Neural crest cell (in vitro differentiated cells): ENCODE measurements at regions not wholly inside any gene's neighbourhood (a gene's known extent, or its start where the extent isn't known, plus 50 kb on each side); places are given as distances from the start of the nearest gene placed in this dataset.

Experiments
- DNase-seq: peaks from one replicate; pipeline ENCODE4 v3.0.0; 2021; ENCODE audit warnings: low read depth, mixed read lengths, low spot score
- H3K27ac Mint-ChIP-seq: one replicate; pipeline ENCODE4 v1.8.0; 2021; ENCODE audit warnings: mild to moderate bottlenecking, mixed read lengths; ENCODE audit not compliant: unreplicated experiment
- H3K27me3 Mint-ChIP-seq: 2 replicates; pipeline ENCODE4 v1.8.0; 2021; ENCODE audit warnings: low read depth, mild to moderate bottlenecking, mixed read lengths
- H3K36me3 Mint-ChIP-seq: 2 replicates; pipeline ENCODE4 v1.8.0; 2021; ENCODE audit warnings: low read depth, mild to moderate bottlenecking, mixed read lengths
- H3K4me1 Mint-ChIP-seq: 2 replicates; pipeline ENCODE4 v1.8.0; 2021; ENCODE audit warnings: mixed read lengths
- H3K4me3 Mint-ChIP-seq: one replicate; pipeline ENCODE4 v1.8.0; 2021; ENCODE audit warnings: mild to moderate bottlenecking, mixed read lengths
- H3K9me3 Mint-ChIP-seq: 2 replicates; pipeline ENCODE4 v1.8.0; 2021; ENCODE audit warnings: mixed read lengths
- TF ChIP-seq, protein P1 (sequence below): fragments of 200-600 bp; sonication (generic); conservative IDR thresholded peaks from 2 replicates; pipeline ENCODE4 v1.5.0; 2021; ENCODE audit warnings: antibody characterized with exemption, mild to moderate bottlenecking

DNA sequence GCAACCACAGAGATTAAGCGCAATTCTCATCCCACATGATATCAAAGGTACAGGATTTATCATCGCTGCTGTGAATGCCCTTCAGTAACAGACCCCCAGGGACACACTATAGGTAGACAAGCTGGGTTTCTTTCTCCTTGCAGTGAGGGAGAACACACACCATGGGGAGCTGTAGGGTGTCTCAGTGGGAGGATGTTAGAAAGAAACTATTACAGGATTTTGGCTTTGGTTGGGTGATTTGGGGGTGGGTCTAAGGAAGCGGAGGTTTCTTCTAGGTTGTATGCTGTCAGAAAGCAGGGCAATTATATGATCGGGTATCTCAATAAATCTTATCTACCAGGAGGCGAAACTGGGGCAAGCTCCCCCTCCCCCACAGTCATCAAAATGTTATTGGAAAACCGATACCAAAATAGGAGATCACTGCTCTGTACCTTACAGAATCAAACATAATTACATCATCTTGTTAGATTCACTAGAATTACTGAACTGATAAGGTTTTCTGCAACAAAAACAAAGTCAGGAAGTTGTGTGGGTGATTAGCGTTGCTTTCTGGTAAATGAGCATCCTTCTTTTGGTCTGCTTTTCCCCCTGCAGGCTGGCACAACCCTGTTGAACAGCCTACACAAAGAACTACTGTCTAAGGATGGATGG is 209.7 kb downstream of the TEX36 start:
- H3K9me3 Mint-ChIP-seq, result peaks cover 2% of the 10 kb centered on the region
- TF ChIP-seq, protein P1, sequence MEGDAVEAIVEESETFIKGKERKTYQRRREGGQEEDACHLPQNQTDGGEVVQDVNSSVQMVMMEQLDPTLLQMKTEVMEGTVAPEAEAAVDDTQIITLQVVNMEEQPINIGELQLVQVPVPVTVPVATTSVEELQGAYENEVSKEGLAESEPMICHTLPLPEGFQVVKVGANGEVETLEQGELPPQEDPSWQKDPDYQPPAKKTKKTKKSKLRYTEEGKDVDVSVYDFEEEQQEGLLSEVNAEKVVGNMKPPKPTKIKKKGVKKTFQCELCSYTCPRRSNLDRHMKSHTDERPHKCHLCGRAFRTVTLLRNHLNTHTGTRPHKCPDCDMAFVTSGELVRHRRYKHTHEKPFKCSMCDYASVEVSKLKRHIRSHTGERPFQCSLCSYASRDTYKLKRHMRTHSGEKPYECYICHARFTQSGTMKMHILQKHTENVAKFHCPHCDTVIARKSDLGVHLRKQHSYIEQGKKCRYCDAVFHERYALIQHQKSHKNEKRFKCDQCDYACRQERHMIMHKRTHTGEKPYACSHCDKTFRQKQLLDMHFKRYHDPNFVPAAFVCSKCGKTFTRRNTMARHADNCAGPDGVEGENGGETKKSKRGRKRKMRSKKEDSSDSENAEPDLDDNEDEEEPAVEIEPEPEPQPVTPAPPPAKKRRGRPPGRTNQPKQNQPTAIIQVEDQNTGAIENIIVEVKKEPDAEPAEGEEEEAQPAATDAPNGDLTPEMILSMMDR, result no peak
- no peak overlapping the region for H3K27ac Mint-ChIP-seq
- peaks cover 23% of the 10 kb centered on the region for H3K4me1 Mint-ChIP-seq
- H3K4me3 Mint-ChIP-seq, result no peak overlapping the region
- H3K27me3 Mint-ChIP-seq, result no peaks in the 10 kb centered on the region
- no peak for DNase-seq
- H3K36me3 Mint-ChIP-seq, result no peaks in the 10 kb centered on the region

DNA sequence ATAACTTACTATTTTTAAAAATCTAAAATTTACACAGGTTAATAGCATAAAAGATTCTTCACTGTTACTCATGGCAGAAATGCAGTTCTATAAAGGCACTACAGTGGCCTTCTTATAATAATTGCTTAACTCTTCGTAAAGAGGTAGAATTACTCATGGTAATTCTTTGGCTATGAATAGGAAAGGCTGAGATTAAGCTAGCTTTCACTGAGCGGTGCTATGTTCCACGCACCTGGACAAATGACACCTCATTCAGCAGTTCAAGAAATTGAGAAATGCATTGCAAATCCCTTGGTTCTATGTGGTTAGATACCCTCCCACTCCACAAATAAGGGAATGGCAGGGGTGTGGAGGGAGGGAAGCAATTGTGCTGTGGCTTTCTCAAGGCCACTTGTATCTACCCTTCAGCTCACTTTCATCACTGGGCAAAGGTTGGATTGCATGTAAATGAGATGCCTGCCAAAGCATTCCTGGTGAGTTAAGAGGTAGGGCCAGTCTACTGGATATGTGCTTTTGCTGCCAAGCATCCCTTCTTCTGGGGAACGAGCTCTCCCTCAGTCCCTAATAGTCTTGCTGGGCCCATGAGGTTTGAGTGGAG is 210.9 kb downstream of the TEX36 start:
- no peak overlapping the region for H3K4me3 Mint-ChIP-seq
- H3K27me3 Mint-ChIP-seq, result no peaks in the 10 kb centered on the region
- TF ChIP-seq, protein P1, result no peak
- no peak for DNase-seq
- H3K36me3 Mint-ChIP-seq, result no peaks in the 10 kb centered on the region
- H3K9me3 Mint-ChIP-seq, result peaks cover 2% of the 10 kb centered on the region
- H3K27ac Mint-ChIP-seq, result no peak overlapping the region
- peaks cover 23% of the 10 kb centered on the region for H3K4me1 Mint-ChIP-seq

DNA sequence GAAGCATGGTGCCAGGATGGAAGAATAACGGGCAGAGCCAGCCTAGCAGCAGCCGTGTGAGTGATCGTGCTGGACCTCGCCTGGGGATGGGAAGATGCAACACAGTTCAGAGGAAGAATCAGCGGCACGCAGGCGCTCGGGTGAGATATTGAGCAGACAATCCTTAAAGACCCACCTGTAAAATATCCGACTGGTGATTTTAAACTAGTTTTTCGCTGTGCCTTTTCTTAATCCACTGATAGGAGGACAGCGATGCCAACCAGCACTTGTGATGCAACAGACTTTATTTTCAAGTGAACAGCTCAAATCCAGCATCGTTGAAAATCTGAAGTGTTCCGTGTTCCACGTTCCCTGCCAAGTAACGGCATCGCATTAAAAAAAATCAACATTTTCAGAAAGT is 214.7 kb downstream of the TEX36 start:
- Mint-ChIP-seq H3K27ac (no peak overlapping the region), H3K27me3 (no peaks in the 10 kb centered on the region), H3K9me3 (no peaks in the 10 kb centered on the region), H3K4me3 (no peak overlapping the region), H3K4me1 (peaks cover 4% of the 10 kb centered on the region), H3K36me3 (no peaks in the 10 kb centered on the region)
- DNase-seq, result no peak
- TF ChIP-seq, protein P1, result no peak

DNA sequence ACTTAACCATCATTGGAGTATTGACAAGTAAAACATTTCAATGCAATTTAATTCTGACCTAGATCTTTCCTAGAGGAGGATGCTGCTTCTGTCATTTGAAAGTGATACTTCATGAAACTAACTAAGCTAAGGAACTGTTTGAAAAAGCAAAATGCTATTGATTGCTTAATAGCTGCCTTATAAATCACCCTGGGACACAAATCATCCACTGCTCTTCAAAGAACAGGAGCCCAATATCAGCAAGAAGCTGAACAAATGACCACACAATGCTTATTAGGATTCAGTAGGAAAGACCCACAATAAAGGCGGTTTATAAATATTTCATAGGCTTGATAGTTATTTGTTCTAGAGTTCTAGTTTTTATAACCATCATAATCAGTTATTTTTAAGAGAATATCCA is 216.3 kb downstream of the TEX36 start:
- TF ChIP-seq, protein P1, result no peak
- no peak for DNase-seq
- no peaks in the 10 kb centered on the region for H3K27me3 Mint-ChIP-seq
- no peaks in the 10 kb centered on the region for H3K4me1 Mint-ChIP-seq
- no peak overlapping the region for H3K27ac Mint-ChIP-seq
- H3K4me3 Mint-ChIP-seq, result no peak overlapping the region
- no peaks in the 10 kb centered on the region for H3K9me3 Mint-ChIP-seq
- H3K36me3 Mint-ChIP-seq, result no peaks in the 10 kb centered on the region

DNA sequence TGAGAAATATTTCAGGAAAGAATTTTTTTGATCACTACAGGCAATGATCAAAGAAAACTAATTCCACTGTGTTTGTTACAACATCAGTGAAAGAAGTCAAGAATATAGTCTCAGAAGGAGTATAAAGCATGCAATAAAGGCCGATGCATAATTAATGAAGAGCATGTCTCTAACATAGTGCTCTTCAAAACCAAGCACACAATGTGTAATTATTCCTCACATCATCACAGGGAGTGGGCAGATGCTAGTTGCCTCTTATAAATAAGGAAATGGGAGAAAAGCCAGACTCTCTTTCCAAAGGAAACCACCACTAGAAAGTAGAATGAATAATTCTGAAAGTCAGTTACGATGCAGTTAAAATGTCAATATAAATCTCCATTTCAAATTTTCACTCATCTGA is 220.1 kb downstream of the TEX36 start:
- no peak for DNase-seq
- Mint-ChIP-seq H3K4me3 (no peak overlapping the region), H3K36me3 (no peaks in the 10 kb centered on the region), H3K27me3 (no peaks in the 10 kb centered on the region), H3K4me1 (peaks cover 14% of the 10 kb centered on the region), H3K9me3 (no peaks in the 10 kb centered on the region), H3K27ac (no peak overlapping the region)
- TF ChIP-seq, protein P1, result no peak
